A549 (cell line): ENCODE measurements at regions not wholly inside any gene's neighbourhood (a gene's known extent, or its start where the extent isn't known, plus 50 kb on each side); places are given as distances from the start of the nearest gene placed in this dataset.

Experiments used
- CBX2 ChIP-seq: fragments of 200-600 bp; sonication (generic); IDR thresholded peaks from 2 replicates; pipeline ENCODE4 v1.6.1; 2016; ENCODE audit warnings: low read depth, mild to moderate bottlenecking, borderline replicate concordance
- CEBPB ChIP-seq, 2 experiments: fragments of >200 bp in 1 of 2; sonication (Bioruptor Twin) in 1 of 2; formaldehyde crosslinking in 1 of 2; IDR thresholded peaks; 2 replicates each; pipeline ENCODE4 v1.6.1; 2012 to 2016
- HOXA7 ChIP-seq: fragments of 250-450 bp; sonication (Bioruptor Pico); IDR thresholded peaks from 2 replicates; pipeline ENCODE4 v1.5.0; 2020; ENCODE audit warnings: mild to moderate bottlenecking, moderate library complexity
- JUN ChIP-seq, 2 experiments: fragments of >200 bp; sonication (Bioruptor Twin); formaldehyde crosslinking; IDR thresholded peaks; 2 replicates in 1 of 2; 3 replicates in 1 of 2; pipeline ENCODE4 v1.6.1; 2016 to 2017
- KDM1A ChIP-seq: fragments of 200-600 bp; sonication (generic); IDR thresholded peaks from 2 replicates; pipeline ENCODE4 v1.6.1; 2016; ENCODE audit warnings: low read depth, mild to moderate bottlenecking
- MAZ ChIP-seq: fragments of 150-350 bp; IDR thresholded peaks from 2 replicates; pipeline ENCODE4 v1.6.1; 2014; ENCODE audit warnings: antibody characterized with exemption, low read depth, low read length, borderline replicate concordance
- POLR2A ChIP-seq: IDR thresholded peaks from 2 replicates; pipeline ENCODE4 v1.6.1; 2012; ENCODE audit warnings: mild to moderate bottlenecking, low read length
- POLR2AphosphoS2 ChIP-seq: conservative IDR thresholded peaks from 2 replicates; pipeline ENCODE4 v1.6.1; 2012; ENCODE audit warnings: low read length, improper control_type of control experiment, inconsistent platforms
- TF ChIP-seq, protein P1 (sequence below): fragments of >200 bp; sonication (Bioruptor Twin); formaldehyde crosslinking; IDR thresholded peaks from 3 replicates; pipeline ENCODE4 v1.5.1; 2016
- TF ChIP-seq, protein P2 (sequence below): fragments of 200-600 bp; sonication (generic); IDR thresholded peaks from 2 replicates; pipeline ENCODE4 v1.6.1; 2016; ENCODE audit warnings: antibody characterized with exemption, mild to moderate bottlenecking, moderate library complexity

GRCh38 chr15:62445244-62445643 lies 280.2 kb upstream of the C2CD4B start:
- TF ChIP-seq CEBPB (IDR thresholded peaks at IDR 0.05) (no peak), KDM1A (no peak), POLR2AphosphoS2 (no peak), POLR2A (no peak), JUN (IDR thresholded peaks at IDR 0.05) (no peak), MAZ (no peak), HOXA7 (CRISPR knock-in tag) (no peak), CBX2 (no peak)
- TF ChIP-seq, protein P1, sequence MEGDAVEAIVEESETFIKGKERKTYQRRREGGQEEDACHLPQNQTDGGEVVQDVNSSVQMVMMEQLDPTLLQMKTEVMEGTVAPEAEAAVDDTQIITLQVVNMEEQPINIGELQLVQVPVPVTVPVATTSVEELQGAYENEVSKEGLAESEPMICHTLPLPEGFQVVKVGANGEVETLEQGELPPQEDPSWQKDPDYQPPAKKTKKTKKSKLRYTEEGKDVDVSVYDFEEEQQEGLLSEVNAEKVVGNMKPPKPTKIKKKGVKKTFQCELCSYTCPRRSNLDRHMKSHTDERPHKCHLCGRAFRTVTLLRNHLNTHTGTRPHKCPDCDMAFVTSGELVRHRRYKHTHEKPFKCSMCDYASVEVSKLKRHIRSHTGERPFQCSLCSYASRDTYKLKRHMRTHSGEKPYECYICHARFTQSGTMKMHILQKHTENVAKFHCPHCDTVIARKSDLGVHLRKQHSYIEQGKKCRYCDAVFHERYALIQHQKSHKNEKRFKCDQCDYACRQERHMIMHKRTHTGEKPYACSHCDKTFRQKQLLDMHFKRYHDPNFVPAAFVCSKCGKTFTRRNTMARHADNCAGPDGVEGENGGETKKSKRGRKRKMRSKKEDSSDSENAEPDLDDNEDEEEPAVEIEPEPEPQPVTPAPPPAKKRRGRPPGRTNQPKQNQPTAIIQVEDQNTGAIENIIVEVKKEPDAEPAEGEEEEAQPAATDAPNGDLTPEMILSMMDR, result no peak
- TF ChIP-seq, protein P2, sequence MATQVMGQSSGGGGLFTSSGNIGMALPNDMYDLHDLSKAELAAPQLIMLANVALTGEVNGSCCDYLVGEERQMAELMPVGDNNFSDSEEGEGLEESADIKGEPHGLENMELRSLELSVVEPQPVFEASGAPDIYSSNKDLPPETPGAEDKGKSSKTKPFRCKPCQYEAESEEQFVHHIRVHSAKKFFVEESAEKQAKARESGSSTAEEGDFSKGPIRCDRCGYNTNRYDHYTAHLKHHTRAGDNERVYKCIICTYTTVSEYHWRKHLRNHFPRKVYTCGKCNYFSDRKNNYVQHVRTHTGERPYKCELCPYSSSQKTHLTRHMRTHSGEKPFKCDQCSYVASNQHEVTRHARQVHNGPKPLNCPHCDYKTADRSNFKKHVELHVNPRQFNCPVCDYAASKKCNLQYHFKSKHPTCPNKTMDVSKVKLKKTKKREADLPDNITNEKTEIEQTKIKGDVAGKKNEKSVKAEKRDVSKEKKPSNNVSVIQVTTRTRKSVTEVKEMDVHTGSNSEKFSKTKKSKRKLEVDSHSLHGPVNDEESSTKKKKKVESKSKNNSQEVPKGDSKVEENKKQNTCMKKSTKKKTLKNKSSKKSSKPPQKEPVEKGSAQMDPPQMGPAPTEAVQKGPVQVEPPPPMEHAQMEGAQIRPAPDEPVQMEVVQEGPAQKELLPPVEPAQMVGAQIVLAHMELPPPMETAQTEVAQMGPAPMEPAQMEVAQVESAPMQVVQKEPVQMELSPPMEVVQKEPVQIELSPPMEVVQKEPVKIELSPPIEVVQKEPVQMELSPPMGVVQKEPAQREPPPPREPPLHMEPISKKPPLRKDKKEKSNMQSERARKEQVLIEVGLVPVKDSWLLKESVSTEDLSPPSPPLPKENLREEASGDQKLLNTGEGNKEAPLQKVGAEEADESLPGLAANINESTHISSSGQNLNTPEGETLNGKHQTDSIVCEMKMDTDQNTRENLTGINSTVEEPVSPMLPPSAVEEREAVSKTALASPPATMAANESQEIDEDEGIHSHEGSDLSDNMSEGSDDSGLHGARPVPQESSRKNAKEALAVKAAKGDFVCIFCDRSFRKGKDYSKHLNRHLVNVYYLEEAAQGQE, result no peak
